Activated CD4-positive, alpha-beta T cell treated with anti-CD3 and anti-CD28 coated beads, Interleukin-2, amount 10 ng/mL, durations not matched to agents 7 days and 5 days (primary cell): ENCODE measurements at regions not wholly inside any gene's neighbourhood (a gene's known extent, or its start where the extent isn't known, plus 50 kb on each side); places are given as distances from the start of the nearest gene placed in this dataset.

Source experiments
- CTCF ChIA-PET: fragments of 350-600 bp; sonication (Branson Sonifier 250); formaldehyde crosslinking; loops from one replicate; lab custom pipeline; 2021; ENCODE audit warnings: antibody characterized with exemption; lab: Charles Lee
- POLR2A ChIA-PET: fragments of 350-600 bp; sonication (Branson Sonifier 250); formaldehyde crosslinking; loops from one replicate; lab custom pipeline; 2021; ENCODE audit warnings: antibody characterized with exemption; lab: Charles Lee
- DNase-seq: peaks from one replicate; pipeline ENCODE4 v3.0.0-alpha.2; 2020
- H3K27ac Mint-ChIP-seq: one replicate; pipeline ENCODE4 v1.8.0; 2021; ENCODE audit warnings: mild to moderate bottlenecking, moderate library complexity, mixed read lengths
- H3K27me3 Mint-ChIP-seq: one replicate; pipeline ENCODE4 v1.8.0; 2021; ENCODE audit warnings: mixed read lengths
- H3K36me3 Mint-ChIP-seq: one replicate; pipeline ENCODE4 v1.8.0; 2021; ENCODE audit warnings: low read depth, mixed read lengths
- H3K4me1 Mint-ChIP-seq: one replicate; pipeline ENCODE4 v1.8.0; 2021; ENCODE audit warnings: mixed read lengths
- H3K4me3 Mint-ChIP-seq: one replicate; pipeline ENCODE4 v1.8.0; 2021; ENCODE audit warnings: mild to moderate bottlenecking, moderate library complexity, mixed read lengths
- H3K9me3 Mint-ChIP-seq: one replicate; pipeline ENCODE4 v1.8.0; 2021; ENCODE audit warnings: mixed read lengths

DNA sequence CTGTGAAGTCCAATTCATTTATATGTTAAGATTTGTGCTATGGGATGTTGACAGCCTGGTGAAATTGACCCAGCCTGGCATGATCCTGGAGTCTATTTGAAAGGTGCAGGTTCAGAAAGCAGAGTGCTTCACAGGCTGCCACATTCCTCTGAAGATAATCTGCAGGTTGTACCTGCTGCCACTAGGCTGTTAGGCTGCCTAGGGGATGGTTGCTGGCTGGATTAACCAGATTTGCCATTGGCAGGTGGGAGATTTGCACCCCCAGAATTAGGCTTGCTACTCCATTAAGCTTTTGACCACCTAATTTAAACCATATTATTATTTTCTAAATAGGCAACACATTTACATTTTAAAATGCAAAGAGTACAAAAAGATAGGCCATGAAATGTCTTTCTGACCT is 85.8 kb upstream of the RASGRP1 start:
- Mint-ChIP-seq H3K4me3 (peak overlapping the region; percentile 77), H3K27me3 (no peaks in the 10 kb centered on the region), H3K36me3 (peaks cover 29% of the 10 kb centered on the region), H3K27ac (peak overlapping the region; percentile 97), H3K9me3 (peaks cover 11% of the 10 kb centered on the region), H3K4me1 (peaks cover 82% of the 10 kb centered on the region)
- DNase-seq, result peak; percentile 18
- POLR2A ChIA-PET, result no interaction called here
- CTCF ChIA-PET, result interaction anchor here (1.0 to 6.1 kb wide), 8 partner anchors 9 to 87 kb away, joined by 3 to 58 read pairs (median 4); partner anchors contain the start of gene RASGRP1

DNA sequence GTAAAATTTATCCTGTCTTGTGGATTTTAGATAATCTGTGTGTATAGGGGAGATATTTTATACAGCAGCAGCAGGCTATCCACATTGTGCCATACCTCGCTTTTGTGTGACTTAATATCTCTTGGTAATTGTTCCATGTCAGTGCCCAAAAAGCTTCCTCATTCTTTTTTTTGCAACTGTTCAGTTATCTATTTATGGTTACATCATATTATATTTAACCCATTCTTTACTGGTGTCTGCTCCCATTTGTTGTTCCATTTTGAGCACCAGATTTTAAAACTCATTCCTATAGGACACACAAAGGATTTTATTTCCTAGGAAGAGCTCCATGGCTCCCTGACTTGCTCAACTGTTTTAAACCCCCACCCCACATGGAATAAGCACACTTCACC is 86.3 kb upstream of the RASGRP1 start:
- H3K27me3 Mint-ChIP-seq, result no peaks in the 10 kb centered on the region
- H3K4me3 Mint-ChIP-seq, result peak overlapping the region; percentile 77
- DNase-seq, result no peak
- H3K36me3 Mint-ChIP-seq, result peaks cover 29% of the 10 kb centered on the region
- peaks cover 87% of the 10 kb centered on the region for H3K4me1 Mint-ChIP-seq
- CTCF ChIA-PET, result interaction anchor here (0.6 to 6.1 kb wide), 12 partner anchors 8 to 88 kb away, joined by 3 to 58 read pairs (median 4); partner anchors contain the start of gene RASGRP1
- H3K27ac Mint-ChIP-seq, result peak overlapping the region; percentile 97
- peaks cover 11% of the 10 kb centered on the region for H3K9me3 Mint-ChIP-seq
- POLR2A ChIA-PET, result interaction anchor here (1.0 to 2.7 kb wide), 5 partner anchors 20 to 87 kb away, joined by 3 to 15 read pairs (median 9); partner anchors contain the start of gene RASGRP1

DNA sequence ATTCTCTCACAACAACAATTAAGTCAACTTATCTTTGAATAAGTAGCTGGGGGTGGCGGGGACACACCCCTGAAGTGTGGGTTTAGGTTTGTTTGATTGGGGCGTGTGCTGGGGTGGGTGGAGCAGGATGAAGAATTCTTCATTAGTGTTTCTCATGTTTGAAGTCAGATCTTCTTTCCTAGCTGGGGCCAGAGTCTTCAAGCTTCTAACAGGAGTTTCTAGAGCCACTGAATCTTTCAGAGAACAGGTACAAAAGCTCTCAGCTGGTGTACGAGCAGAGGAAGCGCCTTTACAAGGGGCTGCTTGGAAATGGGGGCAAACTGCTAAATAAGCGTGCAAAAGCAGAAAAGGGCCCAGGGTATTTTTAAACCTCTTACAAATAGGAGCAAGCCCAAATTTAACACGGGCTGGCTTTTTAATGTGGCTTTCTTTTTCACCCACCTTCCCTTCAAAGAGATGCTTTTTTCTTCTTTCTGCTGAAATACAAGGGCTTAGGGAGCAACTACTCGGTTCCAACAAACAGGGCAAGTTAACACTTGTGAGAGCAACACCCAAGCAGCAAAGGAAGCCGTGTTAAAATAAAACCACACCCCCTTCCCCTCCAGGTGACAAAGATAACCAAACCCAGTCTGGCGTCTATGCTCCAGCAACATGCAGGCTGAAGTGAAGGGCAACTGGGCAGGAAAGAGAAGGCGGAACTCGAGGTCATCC is 86.9 kb upstream of the RASGRP1 start:
- H3K27me3 Mint-ChIP-seq, result no peaks in the 10 kb centered on the region
- POLR2A ChIA-PET, result interaction anchor here (1.0 to 2.7 kb wide), 5 partner anchors 20 to 87 kb away, joined by 3 to 15 read pairs (median 9); partner anchors contain the start of gene RASGRP1

DNA sequence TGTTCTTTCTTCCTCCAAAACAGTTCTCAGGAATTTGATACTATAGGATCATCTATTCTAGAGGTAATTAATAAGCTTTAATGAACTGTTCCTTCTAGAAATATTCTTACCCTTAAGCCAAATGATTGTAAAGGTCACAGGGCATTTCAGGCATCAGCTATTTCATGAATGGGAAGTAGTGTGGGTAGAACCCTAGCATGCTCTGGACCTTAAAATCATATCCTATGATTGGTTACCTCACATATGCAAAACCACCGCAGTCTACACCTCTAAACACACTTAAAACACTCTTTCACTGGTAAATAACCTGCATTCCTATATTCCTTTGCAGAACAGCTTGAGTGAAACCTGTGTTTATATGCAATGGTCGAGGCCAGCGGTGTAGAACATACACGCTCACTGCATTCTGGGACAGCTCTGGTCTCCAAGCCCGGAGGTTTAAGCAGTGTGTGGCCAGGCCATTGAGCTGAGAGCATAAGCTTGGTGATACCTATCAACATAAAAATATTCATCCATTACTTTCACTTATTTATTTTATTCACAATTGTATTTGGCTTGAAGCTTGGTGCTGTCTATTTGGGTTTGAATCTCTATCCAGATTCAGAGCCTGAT is 87.7 kb upstream of the RASGRP1 start:
- peaks cover 88% of the 10 kb centered on the region for H3K4me1 Mint-ChIP-seq
- peak; percentile 28 for DNase-seq
- CTCF ChIA-PET, result interaction anchor here (0.9 to 6.1 kb wide), 22 partner anchors 10 to 100 kb away, joined by 3 to 58 read pairs (median 8); partner anchors contain the start of gene RASGRP1
- POLR2A ChIA-PET, result interaction anchor here (1.1 to 2.7 kb wide), 8 partner anchors 19 to 88 kb away, joined by 3 to 15 read pairs (median 5); partner anchors contain the start of gene RASGRP1
- H3K27ac Mint-ChIP-seq, result peak overlapping the region; percentile 97
- peak overlapping the region; percentile 77 for H3K4me3 Mint-ChIP-seq
- peaks cover 11% of the 10 kb centered on the region for H3K9me3 Mint-ChIP-seq
- H3K36me3 Mint-ChIP-seq, result peaks cover 29% of the 10 kb centered on the region
- H3K27me3 Mint-ChIP-seq, result no peaks in the 10 kb centered on the region

More for the DNA sequence above, 86.9 kb upstream of the RASGRP1 start:
- CTCF ChIA-PET, result interaction anchor here (0.6 to 6.1 kb wide), 15 partner anchors 8 to 88 kb away, joined by 3 to 58 read pairs (median 8); partner anchors contain the start of gene RASGRP1
- peak; percentile 81 for DNase-seq
- H3K9me3 Mint-ChIP-seq, result peaks cover 11% of the 10 kb centered on the region
- H3K36me3 Mint-ChIP-seq, result peaks cover 29% of the 10 kb centered on the region
- peaks cover 89% of the 10 kb centered on the region for H3K4me1 Mint-ChIP-seq
- H3K4me3 Mint-ChIP-seq, result peak overlapping the region; percentile 77
- peak overlapping the region; percentile 97 for H3K27ac Mint-ChIP-seq

DNA sequence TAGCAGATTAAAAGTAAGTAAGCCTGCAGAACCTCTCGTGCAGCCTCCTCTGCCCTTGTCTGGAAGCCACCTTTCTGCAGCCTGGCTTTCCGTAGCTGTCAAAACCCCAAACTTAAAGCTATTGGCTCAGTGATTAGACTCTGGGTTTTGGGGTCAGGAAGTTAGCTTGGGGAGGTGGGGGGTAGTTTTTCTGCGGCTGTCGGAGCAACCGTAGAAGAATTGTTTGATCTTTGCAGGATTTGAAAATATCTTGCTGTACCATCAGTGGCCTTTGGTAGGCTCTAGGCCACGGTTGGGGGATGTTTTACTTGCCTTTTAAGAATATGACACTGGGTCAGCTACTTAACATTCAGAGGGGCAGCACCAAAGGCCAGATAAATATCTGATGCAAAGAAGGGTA is 88.4 kb upstream of the RASGRP1 start:
- H3K36me3 Mint-ChIP-seq, result peaks cover 32% of the 10 kb centered on the region
- H3K27me3 Mint-ChIP-seq, result no peaks in the 10 kb centered on the region
- POLR2A ChIA-PET, result interaction anchor here (0.8 to 2.7 kb wide), 9 partner anchors 16 to 92 kb away, joined by 3 to 15 read pairs (median 4); partner anchors contain the start of gene RASGRP1
- CTCF ChIA-PET, result interaction anchor here (0.7 to 6.1 kb wide), 28 partner anchors 10 to 173 kb away, joined by 3 to 58 read pairs (median 6); partner anchors contain the start of gene RASGRP1
- peak; percentile 90 for DNase-seq
- H3K9me3 Mint-ChIP-seq, result peaks cover 11% of the 10 kb centered on the region
- peaks cover 87% of the 10 kb centered on the region for H3K4me1 Mint-ChIP-seq
- H3K4me3 Mint-ChIP-seq, result peak overlapping the region; percentile 77
- H3K27ac Mint-ChIP-seq, result peak overlapping the region; percentile 97

DNA sequence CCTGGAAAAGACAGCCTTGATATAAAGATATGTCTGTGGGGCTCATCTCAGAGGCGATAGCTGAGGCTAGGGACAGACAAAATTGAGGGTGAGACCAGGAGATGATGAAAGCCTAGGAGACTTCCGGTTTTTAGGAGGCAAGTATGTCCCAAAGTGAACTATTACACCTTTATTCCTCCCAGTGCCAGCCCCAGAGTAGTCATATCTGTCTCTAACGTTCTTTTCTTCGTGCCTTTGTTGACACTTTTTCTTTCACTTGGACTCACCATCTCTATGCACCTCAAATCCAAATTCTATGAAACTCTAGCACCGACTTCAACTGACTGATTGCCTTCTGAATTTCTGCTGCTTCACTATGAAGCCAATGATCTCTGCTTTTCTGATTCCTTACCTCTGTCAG is 93.8 kb upstream of the RASGRP1 start:
- H3K9me3 Mint-ChIP-seq, result peaks cover 4% of the 10 kb centered on the region
- H3K27ac Mint-ChIP-seq, result peak overlapping the region; percentile 63
- H3K36me3 Mint-ChIP-seq, result peaks cover 19% of the 10 kb centered on the region
- peaks cover 78% of the 10 kb centered on the region for H3K4me1 Mint-ChIP-seq
- CTCF ChIA-PET, result interaction anchor here (0.5 to 6.6 kb wide), 7 partner anchors 14 to 821 kb away, joined by 3 to 32 read pairs (median 6); partner anchors contain the start of gene RASGRP1
- POLR2A ChIA-PET, result no interaction called here
- H3K4me3 Mint-ChIP-seq, result no peak overlapping the region
- no peak for DNase-seq
- H3K27me3 Mint-ChIP-seq, result no peaks in the 10 kb centered on the region

DNA sequence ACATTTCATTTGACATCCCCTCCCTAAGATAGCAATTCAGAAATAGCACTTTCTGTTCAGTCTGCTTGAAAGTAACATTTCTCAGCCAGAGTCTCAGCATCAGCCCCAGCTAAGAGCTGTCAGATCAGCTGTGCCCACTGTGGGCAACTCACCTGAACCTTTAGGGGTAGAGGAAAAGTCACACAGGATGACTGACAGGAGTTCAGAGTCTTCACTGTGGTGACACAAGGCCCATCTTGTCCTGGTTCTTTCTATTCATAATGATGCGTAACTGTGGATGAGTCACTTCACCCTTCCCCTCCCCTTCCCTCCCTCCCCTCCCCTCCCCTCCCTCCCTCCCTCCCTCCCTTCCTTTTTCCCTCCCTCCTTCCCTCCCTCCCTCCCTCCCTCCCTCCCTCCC is 96.1 kb upstream of the RASGRP1 start:
- Mint-ChIP-seq H3K36me3 (peaks cover 17% of the 10 kb centered on the region), H3K27me3 (no peaks in the 10 kb centered on the region), H3K27ac (peak overlapping the region; percentile 85), H3K9me3 (peaks cover 7% of the 10 kb centered on the region), H3K4me3 (peak overlapping the region; percentile 42), H3K4me1 (peaks cover 80% of the 10 kb centered on the region)
- ChIA-PET POLR2A (no interaction called here), CTCF (interaction anchor here (3.5 to 6.6 kb wide), 4 partner anchors 13 to 96 kb away, joined by 18 to 32 read pairs (median 29); partner anchors contain the start of gene RASGRP1)
- peak; percentile 28 for DNase-seq

DNA sequence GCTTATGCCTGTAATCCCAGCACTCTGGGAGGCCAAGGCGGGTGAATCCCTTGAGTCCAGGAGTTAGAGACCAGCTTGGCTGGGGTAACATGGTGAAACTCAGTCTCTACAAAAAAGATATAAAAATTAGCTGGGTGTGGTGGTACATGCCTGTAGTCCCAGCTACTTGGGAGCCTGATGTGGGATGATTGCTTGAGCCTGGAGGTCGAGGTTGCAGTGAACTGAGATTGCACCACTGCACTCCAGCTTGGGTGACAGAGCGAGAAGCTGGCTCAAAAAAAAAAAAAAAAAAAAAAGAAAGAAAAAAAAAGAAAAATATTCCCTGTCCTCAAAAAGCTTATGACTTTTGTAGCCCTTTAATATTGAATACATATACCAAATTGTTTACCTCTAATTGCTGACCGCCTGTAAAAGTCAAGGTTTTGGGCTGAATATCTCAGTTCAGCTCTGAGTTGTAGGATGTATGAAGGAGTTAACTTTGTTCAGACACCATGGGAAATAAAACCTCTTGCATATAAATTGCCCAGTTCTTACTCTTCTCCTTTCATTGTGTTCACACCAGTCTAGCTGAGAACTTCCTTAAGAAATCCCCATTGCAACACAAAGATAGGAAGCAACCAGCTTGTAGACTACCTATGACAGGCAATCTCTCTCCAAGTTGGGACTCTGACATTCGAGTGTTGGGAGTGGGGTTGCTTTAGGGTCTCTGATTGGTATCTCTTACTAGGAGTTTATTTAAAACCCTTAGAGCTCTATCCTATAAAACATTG is 97.6 kb upstream of the RASGRP1 start:
- Mint-ChIP-seq H3K4me3 (no peak overlapping the region), H3K27me3 (no peaks in the 10 kb centered on the region), H3K27ac (peak overlapping the region; percentile 47), H3K4me1 (peaks cover 83% of the 10 kb centered on the region), H3K36me3 (peaks cover 27% of the 10 kb centered on the region), H3K9me3 (peaks cover 13% of the 10 kb centered on the region)
- DNase-seq, result no peak
- ChIA-PET CTCF (interaction anchor here (0.6 to 5.2 kb wide), 11 partner anchors 9 to 98 kb away, joined by 3 to 57 read pairs (median 5); partner anchors contain the start of gene RASGRP1), POLR2A (no interaction called here)

DNA sequence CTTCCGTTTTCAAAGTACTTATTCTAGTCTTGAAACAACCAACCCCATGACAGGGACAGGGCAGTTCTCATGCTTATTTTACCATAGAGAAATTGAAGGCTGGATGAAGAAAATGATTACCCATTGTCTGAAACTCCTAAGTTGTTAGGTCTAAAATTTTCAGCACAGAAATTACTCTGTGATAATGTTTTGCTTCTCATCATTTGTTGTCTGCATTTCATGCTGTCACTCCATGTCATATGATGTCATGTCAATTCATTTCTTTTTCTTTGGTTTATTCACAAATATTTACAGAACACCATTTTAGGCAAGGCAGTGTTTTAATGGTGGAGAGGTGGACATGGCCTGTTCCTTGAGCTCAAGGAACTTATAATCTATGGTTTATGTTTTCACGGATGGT is 98.2 kb upstream of the RASGRP1 start:
- CTCF ChIA-PET, result interaction anchor here (0.6 to 5.2 kb wide), 10 partner anchors 10 to 99 kb away, joined by 3 to 57 read pairs (median 6); partner anchors contain the start of gene RASGRP1
- peaks cover 83% of the 10 kb centered on the region for H3K4me1 Mint-ChIP-seq
- no peaks in the 10 kb centered on the region for H3K27me3 Mint-ChIP-seq
- peaks cover 19% of the 10 kb centered on the region for H3K9me3 Mint-ChIP-seq
- H3K4me3 Mint-ChIP-seq, result no peak overlapping the region
- H3K36me3 Mint-ChIP-seq, result peaks cover 29% of the 10 kb centered on the region
- POLR2A ChIA-PET, result no interaction called here
- no peak for DNase-seq
- peak overlapping the region; percentile 47 for H3K27ac Mint-ChIP-seq

DNA sequence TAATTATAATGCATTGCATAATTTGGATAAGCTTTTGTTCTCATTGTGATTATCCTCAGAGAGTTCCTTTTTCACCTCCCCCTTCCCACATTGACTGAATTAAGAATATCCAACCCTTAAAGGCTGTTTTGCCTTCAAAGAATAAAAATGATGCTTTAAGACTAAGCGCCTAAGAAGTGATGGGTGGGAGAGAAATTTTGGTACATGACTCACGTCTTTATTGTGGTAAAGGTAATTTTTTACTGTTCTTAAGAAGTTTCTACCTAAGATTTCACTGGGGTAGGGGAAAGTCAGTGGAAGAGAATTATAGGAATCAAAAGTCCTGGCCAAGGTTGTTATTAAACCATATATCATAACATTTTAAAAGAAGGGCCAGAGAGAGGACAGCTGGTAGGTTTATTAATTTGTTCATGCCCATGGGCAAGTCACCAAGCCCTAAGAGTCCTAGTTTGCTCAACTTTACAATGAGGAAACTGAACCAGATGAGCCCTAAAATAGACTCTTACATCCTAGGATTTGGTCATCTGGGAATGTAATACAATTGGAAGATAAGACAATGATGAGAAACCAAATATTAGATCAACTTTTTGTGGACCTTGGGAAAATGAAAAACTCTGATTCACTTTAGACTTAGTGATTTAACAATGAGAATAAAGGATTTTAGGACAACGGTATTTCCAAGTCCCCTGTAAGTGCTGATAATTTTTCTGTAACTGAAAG is 101.1 kb upstream of the RASGRP1 start:
- Mint-ChIP-seq H3K27me3 (no peaks in the 10 kb centered on the region), H3K36me3 (peaks cover 30% of the 10 kb centered on the region), H3K9me3 (peaks cover 15% of the 10 kb centered on the region), H3K4me3 (no peak overlapping the region), H3K27ac (peak overlapping the region; percentile 55), H3K4me1 (peaks cover 86% of the 10 kb centered on the region)
- ChIA-PET POLR2A (no interaction called here), CTCF (interaction anchor here (1.2 to 5.2 kb wide), 4 partner anchors 13 to 102 kb away, joined by 3 to 57 read pairs (median 10); no protein-coding TSS in a partner anchor)
- no peak for DNase-seq

DNA sequence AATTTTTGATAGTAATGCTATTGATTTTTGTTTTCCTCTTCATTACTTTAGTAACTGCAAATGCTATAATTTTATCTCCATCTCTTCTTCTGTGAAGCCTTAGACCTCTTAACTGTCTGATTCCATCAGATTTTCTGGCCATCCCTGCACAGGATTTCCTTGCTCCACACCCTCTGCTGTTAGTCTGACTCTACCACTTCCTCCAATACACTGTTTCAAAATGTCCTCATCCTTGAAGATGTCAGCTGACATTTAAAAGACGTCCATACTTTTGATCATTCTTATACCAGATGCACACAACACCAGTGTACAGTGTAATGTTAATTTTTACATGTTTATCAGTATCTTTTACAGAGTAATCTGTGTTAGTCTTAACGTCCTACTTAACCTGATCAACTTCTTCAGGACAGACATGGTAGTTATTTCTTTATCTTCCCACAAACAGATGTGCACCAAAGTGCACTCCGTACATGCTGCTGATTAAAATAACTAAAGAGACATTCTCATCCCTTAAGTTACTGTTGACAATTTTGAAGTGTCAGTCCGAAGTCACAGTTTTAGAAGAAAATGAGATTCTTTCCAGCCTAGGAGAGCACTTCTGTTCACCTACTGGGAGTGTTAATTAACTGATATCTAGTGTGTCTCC is 102.4 kb upstream of the RASGRP1 start:
- ChIA-PET POLR2A (no interaction called here), CTCF (interaction anchor here (0.8 to 9.8 kb wide), 3 partner anchors 14 to 55 kb away, joined by 4 to 142 read pairs (median 5); no protein-coding TSS in a partner anchor)
- Mint-ChIP-seq H3K27ac (peak overlapping the region; percentile 79), H3K4me1 (peaks cover 88% of the 10 kb centered on the region), H3K4me3 (peak overlapping the region; percentile 0), H3K36me3 (peaks cover 30% of the 10 kb centered on the region), H3K9me3 (peaks cover 15% of the 10 kb centered on the region), H3K27me3 (no peaks in the 10 kb centered on the region)
- DNase-seq, result no peak
